ENCODE measurements at regions not wholly inside any gene's neighbourhood (a gene's known extent, or its start where the extent isn't known, plus 50 kb on each side); places are given as distances from the start of the nearest gene placed in this dataset.

DNA sequence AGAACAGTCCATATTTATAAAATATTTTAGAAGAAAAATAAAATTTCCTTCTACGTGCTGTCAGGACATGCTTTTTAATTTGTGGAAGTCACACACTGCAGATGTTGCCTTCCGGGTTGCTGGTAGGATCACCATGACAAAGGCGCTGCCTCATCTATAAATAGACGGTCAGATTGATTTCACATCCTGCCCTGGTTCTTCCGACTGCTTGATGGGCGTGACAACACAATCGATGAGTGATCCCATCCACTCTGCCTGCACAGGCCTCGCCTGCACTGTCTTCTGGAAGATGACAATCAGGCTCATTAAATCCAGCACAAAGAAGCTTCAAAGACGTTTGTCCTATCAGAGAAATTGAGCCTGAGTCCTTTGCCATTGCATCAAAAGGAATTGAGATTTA lies 318.9 kb upstream of the TRIB2 start:
- TF ChIP-seq, protein P1, sequence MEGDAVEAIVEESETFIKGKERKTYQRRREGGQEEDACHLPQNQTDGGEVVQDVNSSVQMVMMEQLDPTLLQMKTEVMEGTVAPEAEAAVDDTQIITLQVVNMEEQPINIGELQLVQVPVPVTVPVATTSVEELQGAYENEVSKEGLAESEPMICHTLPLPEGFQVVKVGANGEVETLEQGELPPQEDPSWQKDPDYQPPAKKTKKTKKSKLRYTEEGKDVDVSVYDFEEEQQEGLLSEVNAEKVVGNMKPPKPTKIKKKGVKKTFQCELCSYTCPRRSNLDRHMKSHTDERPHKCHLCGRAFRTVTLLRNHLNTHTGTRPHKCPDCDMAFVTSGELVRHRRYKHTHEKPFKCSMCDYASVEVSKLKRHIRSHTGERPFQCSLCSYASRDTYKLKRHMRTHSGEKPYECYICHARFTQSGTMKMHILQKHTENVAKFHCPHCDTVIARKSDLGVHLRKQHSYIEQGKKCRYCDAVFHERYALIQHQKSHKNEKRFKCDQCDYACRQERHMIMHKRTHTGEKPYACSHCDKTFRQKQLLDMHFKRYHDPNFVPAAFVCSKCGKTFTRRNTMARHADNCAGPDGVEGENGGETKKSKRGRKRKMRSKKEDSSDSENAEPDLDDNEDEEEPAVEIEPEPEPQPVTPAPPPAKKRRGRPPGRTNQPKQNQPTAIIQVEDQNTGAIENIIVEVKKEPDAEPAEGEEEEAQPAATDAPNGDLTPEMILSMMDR (IDR thresholded peaks at IDR 0.05 in 2 of 3, conservative IDR thresholded peaks at IDR 0.05 in 1 of 3; ENCODE audit: borderline replicate concordance in 1 of 3, insufficient read depth in 1 of 3, low read depth in 2 of 3, low read length in 2 of 3), result no peak
- TF ChIP-seq RAD21 (IDR thresholded peaks at IDR 0.05; ENCODE audit: low read depth) (no peak), EZH2 (IDR thresholded peaks at IDR 0.05) (no peak), ZNF274 (IDR thresholded peaks at IDR 0.05; ENCODE audit: low read depth, low read length) (no peak), POLR2A (IDR thresholded peaks at IDR 0.05; ENCODE audit: borderline replicate concordance, extremely low read depth, insufficient read depth, insufficient read length) (no peak), EZH2phosphoT487 (IDR thresholded peaks at IDR 0.05; ENCODE audit: borderline replicate concordance) (no peak), CEBPB (IDR thresholded peaks at IDR 0.05; ENCODE audit: low read depth) (no peak), SP1 (IDR thresholded peaks at IDR 0.05; ENCODE audit: low read depth) (no peak), SRF (IDR thresholded peaks at IDR 0.05; ENCODE audit: low read depth) (no peak), EGR1 (IDR thresholded peaks at IDR 0.05; ENCODE audit: low read depth) (no peak)
